HL-60 (cell line): ENCODE measurements at regions not wholly inside any gene's neighbourhood (a gene's known extent, or its start where the extent isn't known, plus 50 kb on each side); places are given as distances from the start of the nearest gene placed in this dataset.

ENCODE experiments used
- CTCF ChIP-seq: IDR thresholded peaks from one replicate; pipeline ENCODE4 v1.5.1; 2011; ENCODE audit warnings: low read length, control low read depth, inconsistent platforms; ENCODE audit not compliant: insufficient read depth
- GABPA ChIP-seq: IDR thresholded peaks from 2 replicates; pipeline ENCODE4 v1.6.1; 2012; ENCODE audit warnings: low read depth
- POLR2AphosphoS5 ChIP-seq: IDR thresholded peaks from 2 replicates; pipeline ENCODE4 v1.6.1; 2012; ENCODE audit warnings: low read depth
- TF ChIP-seq, protein P1 (sequence below): IDR thresholded peaks from 2 replicates; pipeline ENCODE4 v1.6.1; 2012; ENCODE audit warnings: low read depth; ENCODE audit not compliant: insufficient replicate concordance

DNA sequence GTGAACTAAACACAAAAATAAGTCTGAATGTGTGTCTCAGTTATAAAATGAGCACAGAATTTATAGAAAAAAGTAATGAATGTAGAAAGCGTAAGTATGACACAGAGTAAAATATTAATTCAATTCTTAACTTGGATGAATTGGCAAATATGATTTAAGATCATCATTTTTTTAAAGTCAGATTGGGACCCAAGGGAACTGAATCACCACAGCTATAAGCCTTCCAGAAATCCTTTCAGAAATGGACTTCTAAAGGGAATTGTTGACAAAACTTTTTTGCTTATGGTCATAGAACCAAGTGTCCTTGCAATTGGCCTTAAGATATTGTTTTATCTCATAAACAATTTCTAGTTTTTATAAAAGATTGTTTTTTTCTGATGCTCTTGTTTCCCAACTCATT, 495.1 kb upstream of the DAB2 start:
- TF ChIP-seq CTCF (no peak), POLR2AphosphoS5 (no peak), GABPA (no peak)
- TF ChIP-seq, protein P1, sequence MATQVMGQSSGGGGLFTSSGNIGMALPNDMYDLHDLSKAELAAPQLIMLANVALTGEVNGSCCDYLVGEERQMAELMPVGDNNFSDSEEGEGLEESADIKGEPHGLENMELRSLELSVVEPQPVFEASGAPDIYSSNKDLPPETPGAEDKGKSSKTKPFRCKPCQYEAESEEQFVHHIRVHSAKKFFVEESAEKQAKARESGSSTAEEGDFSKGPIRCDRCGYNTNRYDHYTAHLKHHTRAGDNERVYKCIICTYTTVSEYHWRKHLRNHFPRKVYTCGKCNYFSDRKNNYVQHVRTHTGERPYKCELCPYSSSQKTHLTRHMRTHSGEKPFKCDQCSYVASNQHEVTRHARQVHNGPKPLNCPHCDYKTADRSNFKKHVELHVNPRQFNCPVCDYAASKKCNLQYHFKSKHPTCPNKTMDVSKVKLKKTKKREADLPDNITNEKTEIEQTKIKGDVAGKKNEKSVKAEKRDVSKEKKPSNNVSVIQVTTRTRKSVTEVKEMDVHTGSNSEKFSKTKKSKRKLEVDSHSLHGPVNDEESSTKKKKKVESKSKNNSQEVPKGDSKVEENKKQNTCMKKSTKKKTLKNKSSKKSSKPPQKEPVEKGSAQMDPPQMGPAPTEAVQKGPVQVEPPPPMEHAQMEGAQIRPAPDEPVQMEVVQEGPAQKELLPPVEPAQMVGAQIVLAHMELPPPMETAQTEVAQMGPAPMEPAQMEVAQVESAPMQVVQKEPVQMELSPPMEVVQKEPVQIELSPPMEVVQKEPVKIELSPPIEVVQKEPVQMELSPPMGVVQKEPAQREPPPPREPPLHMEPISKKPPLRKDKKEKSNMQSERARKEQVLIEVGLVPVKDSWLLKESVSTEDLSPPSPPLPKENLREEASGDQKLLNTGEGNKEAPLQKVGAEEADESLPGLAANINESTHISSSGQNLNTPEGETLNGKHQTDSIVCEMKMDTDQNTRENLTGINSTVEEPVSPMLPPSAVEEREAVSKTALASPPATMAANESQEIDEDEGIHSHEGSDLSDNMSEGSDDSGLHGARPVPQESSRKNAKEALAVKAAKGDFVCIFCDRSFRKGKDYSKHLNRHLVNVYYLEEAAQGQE: no peak
